HG03159 (cell line): ENCODE measurements at regions not wholly inside any gene's neighbourhood (a gene's known extent, or its start where the extent isn't known, plus 50 kb on each side); places are given as distances from the start of the nearest gene placed in this dataset.
"Not testable (repeated sequence)": the region's sequence is repeated elsewhere in the genome, so short reads cannot be mapped to it uniquely, and the experiment has no call there.

Source experiments
- ATAC-seq: cut with Tn5 transposase; IDR thresholded peaks from one replicate; pipeline ENCODE4 v1.9.1; 2021; ENCODE audit warnings: mild to moderate bottlenecking, moderate library complexity; ENCODE audit not compliant: unreplicated experiment

DNA sequence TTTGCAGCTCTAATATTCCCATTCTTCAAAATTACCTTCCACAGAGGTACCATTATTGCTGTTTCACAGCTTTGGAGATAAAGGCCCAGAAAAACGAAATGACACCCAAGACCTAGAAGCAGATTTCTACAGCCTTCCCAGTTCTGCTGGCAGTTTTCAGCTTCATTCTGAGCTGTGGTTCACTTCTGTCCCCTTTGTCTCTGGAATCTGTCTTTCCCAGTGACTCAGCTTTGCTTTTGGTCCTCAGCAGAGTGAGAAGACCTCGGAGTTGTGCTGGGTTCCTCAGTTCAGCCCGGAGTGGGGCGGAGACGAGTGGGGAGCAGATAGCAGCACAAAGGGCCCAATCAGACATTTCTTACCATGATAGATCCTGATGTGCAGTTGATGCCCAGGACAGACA is 180.7 kb upstream of the CXCR4 start:
- ATAC-seq: no peak

DNA sequence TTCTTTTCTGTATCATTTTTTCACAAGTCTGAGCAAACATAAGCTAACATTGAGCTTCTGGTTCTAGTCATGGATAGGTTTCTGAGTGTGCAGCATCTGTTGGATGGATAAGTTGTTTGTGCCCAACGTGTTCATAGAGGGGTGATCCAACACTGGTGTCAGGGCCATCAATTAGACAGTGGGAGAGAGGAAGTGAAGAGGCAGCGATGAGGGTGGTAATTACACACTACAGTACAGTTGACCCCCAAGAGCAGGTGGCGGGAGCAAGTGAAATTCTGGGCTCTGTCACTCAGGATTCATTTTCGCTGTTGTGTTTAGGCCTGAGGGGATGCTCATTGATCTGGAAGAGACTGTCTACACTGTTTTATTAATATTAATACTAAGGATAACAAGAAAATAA is 180.0 kb upstream of the CXCR4 start:
- no peak for ATAC-seq

DNA sequence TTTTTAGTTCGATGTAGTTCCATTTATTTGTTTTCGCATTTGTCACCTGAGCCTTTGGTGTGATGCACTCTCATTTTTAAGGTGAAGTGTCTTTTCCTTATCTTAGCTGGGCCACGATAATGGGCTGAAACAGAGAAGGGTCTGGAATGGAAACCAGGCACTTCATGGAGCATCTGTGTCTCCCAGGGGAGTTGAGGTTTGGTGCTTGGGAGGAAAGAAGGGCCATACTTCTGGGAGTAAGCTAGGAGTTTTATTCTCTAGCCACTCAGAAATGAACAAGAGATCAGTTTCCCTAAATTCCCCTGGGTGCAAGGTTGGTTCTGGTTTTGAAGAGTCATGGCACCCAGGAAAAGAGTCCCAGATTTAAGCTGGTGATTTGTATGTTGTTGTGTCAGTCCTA is 179.4 kb upstream of the CXCR4 start:
- no peak for ATAC-seq

DNA sequence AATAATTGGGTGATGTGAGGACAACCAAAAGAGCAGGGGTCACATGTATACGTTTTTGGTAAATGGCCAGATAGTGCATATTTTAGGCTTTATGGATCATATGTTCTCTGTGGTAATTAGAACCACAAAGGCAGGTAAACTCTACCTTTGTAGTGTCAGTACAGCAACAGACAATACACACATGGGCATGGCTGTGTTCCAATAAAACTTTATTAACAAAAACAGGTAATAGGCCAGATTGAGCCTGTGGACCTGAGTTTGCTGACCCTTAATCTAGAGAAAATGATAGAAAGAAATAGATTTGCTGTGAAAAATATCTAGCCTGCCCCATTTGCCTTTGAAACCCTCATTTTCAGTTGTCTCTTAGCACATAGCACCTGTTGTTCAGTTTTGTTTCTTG is 177.2 kb upstream of the CXCR4 start:
- ATAC-seq: no peak

DNA sequence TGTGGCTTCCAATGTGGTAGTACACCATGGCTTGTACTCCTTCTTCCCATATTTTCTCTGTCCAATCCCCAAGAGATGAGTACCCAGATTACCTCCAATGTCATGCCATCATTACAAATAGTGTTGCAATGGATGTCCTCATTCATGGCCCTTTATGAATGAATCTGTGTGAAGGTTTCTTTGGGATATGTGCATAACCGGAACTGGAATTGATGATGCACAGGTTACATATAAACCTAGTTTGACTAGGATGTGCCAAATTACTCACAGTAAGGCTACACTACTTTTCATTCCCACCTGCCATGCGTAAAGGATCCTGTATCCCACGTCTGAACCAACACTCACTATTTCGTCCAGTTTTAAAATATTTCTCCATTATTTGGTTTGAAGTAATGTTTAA is 173.9 kb upstream of the CXCR4 start:
- ATAC-seq: no peak

DNA sequence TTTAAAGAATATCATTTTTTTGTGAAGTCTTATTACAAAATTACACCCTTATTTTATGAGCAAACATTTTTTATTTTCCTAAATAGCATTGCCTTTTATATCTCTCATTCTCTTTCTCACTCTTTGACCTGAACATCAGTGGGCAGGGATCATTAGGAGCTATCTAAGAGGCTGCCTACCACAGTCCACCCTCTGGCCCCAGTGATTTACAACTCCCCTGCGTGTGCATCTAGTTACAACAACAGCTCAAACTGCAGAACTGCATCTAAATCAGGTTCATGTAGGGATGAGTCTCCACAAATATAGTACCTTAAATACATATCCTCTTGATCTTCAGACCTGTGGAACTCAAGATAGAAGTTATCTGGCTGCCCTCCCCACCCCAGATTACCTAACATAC is 172.4 kb upstream of the CXCR4 start:
- ATAC-seq: no peak

DNA sequence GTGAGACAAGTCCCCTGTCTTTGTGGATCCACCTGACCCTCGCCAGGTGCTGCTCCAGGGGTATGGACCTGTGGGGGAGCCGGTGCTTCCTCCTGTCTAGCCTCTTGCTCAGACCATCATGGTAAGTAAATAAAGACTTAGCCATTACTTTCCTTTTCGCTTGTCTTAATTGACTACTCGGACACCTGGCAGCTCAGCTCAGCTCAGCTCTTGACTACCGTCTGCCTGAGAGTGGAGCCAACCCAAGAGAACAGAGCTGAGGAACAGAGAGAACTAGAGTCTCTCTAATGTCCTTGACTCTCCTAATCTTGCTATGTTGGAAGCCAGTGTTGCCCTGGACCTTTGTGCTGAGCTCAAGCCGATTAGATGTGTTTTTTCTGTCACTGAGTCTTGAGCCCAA is 170.3 kb upstream of the CXCR4 start:
- no peak for ATAC-seq

DNA sequence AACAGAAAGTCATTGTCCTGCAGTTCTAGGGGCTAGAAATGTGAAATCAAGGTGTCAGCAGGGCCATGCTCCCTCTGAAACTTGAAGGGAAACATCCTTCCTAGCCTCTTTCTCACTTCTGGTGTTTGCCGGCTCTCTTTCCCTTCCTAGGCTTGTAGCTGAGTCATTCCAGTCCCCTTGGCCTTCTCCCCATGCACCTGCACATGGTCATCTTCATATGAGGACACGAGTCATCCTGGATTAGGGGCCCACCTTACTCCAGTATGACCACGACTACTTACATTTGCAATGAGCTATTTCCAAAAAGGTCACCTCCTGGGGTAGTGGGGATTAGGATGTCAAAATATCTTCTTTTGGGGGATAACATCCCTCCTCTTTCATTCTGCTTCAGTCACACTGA is 168.5 kb upstream of the CXCR4 start:
- ATAC-seq: no peak

DNA sequence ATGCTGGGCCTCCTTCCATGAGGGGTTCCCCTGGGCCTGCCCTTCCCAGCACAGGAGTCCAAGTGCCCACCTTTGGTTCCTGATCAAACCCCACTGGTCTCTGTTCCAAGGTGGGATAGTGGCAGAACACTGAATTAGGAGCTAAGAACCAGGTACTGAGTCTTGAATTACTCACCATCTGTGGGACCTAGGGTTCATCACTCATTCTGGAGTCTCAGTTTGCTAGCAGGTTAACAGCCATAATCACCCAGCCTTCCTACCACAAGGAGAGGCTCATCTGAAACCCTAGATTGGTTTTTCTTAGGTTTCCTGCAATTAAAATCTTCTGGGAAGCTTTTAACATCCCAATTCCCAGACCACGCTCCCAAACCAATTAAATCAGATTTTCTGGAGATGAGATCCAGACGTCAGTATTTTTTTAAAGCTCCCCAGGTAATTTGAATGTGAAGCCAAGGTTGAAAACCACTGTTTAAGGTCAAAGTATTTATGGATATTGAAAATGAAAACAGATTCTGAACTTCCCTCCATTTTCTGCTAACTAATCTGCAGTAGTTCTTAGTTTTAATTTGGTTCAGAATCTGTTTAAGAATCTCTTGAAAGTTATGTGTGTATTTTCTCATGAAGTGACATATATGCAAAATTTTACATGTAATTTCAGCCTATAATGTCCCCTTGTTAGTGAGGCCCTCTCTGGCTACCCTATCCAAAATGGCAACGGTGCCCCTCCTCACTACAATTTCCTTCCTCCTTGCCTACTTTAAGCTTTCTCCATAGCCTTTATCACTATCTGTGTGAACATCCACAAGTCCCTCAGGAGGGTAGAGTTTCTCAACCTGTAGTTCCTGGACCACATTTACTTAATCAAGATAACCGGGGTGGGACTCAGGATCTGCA is 166.5 kb upstream of the CXCR4 start:
- ATAC-seq: no peak

DNA sequence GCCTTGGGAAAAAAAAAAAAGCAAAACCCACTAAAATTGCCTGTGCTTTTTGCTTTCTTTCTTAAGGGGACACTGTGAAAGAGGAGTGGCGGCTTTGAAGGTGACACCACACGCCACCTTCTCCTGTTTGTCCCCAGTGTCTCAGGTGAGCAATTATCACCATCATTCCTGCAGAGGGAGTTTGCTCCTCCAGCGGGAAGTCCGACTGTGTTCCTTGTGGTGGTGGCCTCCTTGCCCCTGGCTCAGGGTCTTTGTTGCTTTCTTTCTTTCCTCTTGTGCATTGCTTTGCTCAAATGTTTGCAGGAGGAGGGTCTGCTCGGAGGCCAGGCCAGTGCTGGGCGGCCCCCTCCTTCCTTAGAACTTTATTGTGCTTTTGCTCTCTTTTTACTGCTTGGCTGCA is 164.3 kb upstream of the CXCR4 start:
- ATAC-seq: no peak

DNA sequence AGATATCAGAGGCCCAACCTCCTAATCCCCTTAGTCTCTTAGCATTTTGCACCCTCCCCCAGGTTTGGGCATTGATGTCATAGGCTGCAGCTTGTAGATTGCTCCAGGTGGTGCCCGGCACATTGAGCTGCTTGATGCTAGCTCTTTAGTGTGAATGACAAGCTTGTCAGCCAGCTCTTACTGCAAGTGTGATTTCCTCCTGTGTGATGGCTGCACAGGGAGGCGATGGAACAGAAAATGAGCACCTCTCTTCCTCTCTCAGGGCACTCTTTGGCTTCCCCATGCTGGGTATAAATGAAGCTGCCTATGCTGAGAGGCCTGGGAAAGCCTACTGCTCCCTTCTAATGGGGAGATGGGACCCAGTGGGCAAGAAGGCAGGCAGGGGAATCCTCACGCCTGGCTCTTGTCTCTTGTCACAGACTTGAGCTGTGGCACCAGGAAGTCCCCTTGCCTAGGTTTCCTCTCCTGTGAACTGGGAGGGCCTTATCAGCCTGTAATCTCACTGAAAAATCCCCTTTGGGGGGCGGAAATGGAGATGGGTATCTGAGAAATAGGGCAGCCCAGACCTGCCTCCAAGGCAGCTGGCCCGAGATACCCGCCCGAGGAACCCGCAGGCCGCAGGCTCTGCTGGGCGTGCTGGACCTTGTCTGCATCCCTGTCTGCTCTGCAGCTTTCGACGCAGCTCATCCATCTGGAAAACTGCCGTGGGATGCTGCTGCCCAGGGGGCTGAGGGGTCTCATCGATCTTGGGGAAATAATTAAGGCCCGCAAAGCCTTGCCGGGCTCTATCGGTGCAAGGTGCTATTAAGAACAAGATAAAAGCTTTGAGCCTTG is 163.5 kb upstream of the CXCR4 start:
- no peak for ATAC-seq

DNA sequence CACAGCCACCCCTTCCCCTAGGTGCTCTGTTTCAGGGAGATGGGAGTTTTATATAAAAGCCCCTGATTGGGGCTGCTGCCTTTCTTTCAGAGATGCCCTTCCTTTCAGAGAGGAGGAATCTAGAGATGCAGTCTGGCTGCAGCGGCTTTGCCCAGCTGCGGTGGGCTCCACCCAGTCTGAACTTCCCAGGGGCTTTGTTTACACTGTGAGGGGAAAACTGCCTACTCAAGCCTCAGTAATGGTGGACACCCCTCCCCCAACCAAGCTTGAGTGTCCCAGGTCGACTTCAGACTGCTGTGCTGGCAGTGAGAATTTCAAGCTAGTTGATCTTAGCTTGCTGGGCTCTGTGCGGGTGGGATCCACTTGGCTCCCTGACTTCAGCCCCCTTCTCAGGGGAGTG is 148.4 kb upstream of the CXCR4 start:
- not testable (repeated sequence) for ATAC-seq

DNA sequence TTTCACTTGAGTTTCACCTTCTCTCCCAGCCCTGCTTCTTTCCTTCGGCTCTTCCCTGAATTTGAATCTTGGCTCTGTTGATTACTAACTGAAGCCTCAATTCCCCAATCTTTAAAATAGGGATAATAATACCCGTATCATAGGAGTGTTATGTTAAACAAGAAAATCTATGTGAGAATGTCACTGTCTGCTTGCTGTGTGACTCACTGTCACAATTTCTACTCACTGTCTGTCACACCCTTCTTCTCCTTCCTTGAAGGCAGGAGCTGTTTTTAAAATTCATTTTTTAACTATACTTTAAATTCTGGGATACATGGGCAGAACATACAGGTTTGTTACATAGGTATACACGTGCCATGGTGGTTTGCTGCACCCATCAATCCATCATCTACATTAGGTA is 141.6 kb upstream of the CXCR4 start:
- ATAC-seq: no peak

DNA sequence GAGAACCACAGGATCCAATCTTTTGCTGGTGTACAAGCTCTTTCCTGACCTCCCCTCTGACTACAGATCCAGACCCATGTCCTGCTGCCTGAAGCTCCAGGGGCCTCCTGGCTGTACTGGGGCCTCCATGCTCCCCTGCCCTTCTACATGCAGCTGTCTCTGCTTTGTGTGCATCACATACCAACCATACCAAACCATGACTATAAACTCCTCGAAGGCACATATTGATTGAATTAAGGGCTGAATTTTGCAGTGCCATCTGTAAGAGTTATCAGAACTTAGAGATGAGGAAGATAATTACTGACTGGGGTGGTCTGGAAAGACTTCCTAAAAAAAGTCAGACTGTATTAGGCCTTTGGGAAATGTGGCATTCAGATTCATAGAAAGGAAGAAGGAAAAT is 139.9 kb upstream of the CXCR4 start:
- no peak for ATAC-seq

DNA sequence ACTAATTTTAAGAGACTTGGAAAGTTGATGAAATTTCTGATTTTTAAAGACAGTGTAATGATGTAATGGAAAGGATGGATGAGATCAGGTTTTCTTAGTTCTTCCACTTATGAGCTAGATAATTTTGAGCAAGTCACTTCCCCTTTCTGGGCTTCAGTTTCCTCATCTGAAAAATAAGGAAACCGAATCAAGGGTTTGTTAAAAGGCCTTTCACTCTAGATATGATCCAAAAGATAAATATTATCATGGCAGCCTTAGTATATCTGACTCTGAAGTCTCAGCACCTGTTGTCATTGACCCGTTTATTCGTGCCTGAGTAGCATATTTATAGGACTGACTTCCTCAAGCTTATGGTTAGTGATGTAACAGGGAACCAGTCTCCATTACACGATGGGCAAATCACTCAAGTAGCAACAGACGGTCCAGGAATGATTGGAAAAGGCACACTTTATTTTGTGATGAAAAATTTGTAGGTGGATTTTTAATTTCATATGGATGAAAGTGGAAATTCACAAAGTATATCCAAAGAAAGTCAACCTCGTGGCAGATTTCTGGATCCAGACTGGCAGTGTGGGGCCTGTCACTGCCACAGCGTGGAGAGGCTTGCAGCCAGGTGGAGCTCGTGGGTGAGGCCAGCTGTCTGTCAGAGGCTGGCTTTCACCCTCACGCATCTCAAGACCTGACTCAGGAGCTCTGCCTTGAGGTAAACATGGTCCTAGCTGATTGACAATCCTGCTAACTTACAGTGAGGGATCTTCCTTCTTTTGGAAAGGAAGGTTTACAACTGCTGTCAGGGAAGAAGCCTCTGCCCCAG is 137.9 kb upstream of the CXCR4 start:
- peak; percentile 57 for ATAC-seq

DNA sequence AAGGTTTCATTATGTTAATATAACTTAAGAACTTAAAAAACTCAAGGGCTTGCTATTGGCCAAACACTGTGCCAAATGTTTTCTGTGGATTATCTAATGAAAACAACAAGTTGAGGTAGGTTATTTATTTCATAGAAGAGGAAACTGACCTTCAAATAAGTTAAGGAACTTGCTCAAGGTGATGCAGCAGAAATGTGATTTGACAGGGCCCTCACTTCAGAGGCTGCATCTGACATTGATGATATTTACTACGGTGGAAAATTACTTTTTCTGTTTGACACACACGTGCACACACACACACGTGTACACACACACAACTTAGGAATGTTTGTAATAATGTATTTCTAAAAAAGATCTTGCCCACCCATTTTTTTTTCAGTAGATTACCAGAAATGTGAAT is 137.2 kb upstream of the CXCR4 start:
- ATAC-seq: no peak

DNA sequence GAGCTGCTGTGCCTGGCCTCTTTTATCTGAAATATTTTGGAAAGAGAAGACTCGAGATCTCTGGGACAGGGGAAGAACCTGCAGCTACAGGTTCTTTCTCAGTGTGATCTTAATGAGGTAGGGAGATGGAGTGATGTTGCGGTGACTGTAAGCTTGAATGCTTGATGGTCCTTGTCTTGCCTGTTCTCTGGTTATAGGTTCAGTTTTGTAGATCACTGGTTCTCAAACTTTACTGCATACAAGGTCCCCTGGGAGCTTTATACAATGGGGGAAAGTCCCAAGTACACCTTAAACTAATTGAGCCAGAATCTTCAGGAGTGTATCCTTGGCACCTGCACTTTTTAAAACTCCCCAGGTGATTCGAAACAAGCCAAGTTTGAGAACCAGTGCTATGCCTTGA is 136.7 kb upstream of the CXCR4 start:
- ATAC-seq: peak; percentile 43

DNA sequence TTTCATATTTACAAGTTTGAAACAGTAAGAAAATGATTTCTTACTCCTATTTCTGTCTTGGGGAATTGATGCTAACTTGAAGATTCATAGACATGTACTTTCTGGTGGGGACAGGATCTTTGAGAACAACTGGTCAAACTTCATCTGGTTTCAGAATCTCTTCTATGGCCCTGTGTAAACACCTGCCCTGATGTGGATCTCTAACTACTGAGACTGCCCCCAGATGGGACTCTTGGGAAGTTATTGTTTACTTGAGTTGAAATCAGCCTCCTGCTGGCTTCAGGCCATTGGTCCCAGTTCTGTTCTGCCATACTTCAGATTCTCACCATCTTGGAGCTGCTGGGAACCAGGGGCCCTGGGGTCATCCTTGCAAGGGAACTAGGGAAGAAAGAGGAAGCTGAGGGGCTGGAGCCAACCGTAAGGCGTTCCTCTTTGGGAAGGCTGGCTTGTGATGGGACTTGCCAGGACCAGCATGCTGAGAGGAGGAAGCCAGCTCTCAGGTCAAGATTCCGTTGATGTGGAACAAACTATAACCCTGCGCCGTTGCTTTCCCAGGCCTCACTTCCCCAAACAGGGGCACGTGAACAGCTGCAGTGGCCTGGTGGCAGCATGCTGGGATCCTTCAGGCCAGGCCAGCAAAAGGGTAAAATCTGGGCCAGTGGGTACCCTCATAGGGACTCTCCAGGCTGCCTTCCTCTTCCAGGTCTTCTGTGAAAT is 135.5 kb upstream of the CXCR4 start:
- ATAC-seq: no peak

DNA sequence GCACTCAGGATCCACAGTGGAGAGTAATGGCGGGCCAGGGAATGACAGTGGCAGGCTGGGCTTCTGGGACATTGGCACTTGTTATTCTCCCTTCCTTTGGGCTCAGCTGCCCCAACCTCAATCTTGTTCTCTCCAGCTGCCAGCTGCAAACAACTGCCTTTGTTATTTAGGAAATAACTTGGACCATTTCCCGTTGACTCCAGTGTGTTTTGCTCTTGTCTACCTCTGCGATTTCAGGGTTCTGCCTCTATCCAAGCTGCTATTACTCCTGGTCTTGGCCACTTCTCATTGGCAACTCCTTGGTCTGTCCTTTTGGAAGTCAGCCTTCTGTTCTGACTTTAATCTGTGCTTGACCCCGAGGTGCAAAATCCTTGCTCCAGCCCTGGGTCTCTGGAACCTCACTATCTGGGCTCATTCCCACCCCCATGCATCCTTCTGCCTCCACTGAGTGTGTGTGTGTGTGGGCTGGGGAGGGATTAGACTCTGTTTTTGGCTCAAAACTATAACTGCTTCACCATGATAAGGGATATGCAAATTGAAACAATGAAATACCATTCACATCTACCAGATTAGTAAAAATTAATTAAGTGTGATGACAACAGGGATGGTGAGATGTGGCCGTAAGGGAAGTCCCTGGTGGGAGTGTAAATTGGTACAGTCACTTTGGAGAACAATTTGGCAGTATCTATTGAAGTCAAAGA is 134.1 kb upstream of the CXCR4 start:
- no peak for ATAC-seq
